ENCODE measurements at regions not wholly inside any gene's neighbourhood (a gene's known extent, or its start where the extent isn't known, plus 50 kb on each side); places are given as distances from the start of the nearest gene placed in this dataset.
"Not testable (repeated sequence)": the region's sequence is repeated elsewhere in the genome, so short reads cannot be mapped to it uniquely, and the experiment has no call there.

DNA sequence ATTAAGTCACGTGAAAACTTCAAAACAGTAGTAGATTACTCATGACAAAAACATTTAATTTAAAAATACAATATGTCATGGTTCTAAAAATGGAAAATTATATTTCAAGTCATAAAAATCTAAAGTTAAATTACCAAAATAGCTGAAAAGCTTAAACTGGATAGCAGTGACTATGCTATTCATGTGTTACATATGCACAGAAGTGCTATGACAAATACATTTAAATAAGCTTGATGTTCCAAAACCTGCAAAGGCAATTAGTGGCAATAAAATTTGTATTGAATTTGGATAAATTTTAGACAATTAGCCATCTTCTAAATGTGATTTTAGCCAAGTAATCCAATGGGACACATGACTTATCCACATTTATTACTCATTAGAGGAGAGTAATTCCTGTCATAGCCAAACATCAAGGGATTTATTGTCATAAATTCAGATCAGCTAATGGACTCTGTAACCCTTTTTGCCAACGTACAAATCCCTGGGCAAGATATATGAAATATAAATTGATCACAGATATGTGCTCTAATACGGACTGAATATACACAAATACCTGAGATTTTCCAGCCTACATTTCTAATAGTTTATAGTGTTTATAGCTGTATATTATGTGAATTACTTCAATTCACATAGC, 419.4 kb downstream of the ISL1 start:
- POLR2A ChIA-PET = no interaction called here
- Mint-ChIP-seq H3K27me3 (no peaks in the 10 kb centered on the region), H3K9me3 (peaks cover 7% of the 10 kb centered on the region), H3K27ac (no peak overlapping the region), H3K4me1 (no peaks in the 10 kb centered on the region), H3K4me3 (no peak overlapping the region), H3K36me3 (ENCODE audit: low read depth) (no peaks in the 10 kb centered on the region)
- TF ChIP-seq, protein P1, sequence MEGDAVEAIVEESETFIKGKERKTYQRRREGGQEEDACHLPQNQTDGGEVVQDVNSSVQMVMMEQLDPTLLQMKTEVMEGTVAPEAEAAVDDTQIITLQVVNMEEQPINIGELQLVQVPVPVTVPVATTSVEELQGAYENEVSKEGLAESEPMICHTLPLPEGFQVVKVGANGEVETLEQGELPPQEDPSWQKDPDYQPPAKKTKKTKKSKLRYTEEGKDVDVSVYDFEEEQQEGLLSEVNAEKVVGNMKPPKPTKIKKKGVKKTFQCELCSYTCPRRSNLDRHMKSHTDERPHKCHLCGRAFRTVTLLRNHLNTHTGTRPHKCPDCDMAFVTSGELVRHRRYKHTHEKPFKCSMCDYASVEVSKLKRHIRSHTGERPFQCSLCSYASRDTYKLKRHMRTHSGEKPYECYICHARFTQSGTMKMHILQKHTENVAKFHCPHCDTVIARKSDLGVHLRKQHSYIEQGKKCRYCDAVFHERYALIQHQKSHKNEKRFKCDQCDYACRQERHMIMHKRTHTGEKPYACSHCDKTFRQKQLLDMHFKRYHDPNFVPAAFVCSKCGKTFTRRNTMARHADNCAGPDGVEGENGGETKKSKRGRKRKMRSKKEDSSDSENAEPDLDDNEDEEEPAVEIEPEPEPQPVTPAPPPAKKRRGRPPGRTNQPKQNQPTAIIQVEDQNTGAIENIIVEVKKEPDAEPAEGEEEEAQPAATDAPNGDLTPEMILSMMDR (IDR thresholded peaks at IDR 0.05) = no peak
- CTCF ChIA-PET = no interaction called here
- DNase-seq = no peak
- no peak for ATAC-seq (ENCODE audit: low read depth)
- intact Hi-C loops (cut with micrococcal nuclease) = no loop called here

GRCh38 chr5:51806677-51807076, 423.4 kb downstream of the ISL1 start:
- DNase-seq = no peak
- Mint-ChIP-seq H3K4me1 (no peaks in the 10 kb centered on the region), H3K9me3 (peaks cover 6% of the 10 kb centered on the region), H3K4me3 (no peak overlapping the region), H3K27me3 (no peaks in the 10 kb centered on the region), H3K27ac (no peak overlapping the region), H3K36me3 (ENCODE audit: low read depth) (no peaks in the 10 kb centered on the region)
- ChIA-PET CTCF (no interaction called here), POLR2A (no interaction called here)
- intact Hi-C loops (cut with micrococcal nuclease) = no loop called here
- no peak for ATAC-seq (ENCODE audit: low read depth)
- TF ChIP-seq, protein P1 (IDR thresholded peaks at IDR 0.05) = no peak

- intact Hi-C loops (cut with micrococcal nuclease) = no loop called here
- Mint-ChIP-seq H3K27me3 (no peaks in the 10 kb centered on the region), H3K36me3 (ENCODE audit: low read depth) (no peaks in the 10 kb centered on the region), H3K27ac (no peak overlapping the region), H3K4me1 (no peaks in the 10 kb centered on the region), H3K9me3 (peaks cover 6% of the 10 kb centered on the region), H3K4me3 (no peak overlapping the region)
- ChIA-PET CTCF (no interaction called here), POLR2A (no interaction called here)
- DNase-seq (no peak), ATAC-seq (ENCODE audit: low read depth) (no peak)
- TF ChIP-seq, protein P1 (IDR thresholded peaks at IDR 0.05) = no peak
Observed at GRCh38 chr5:51810592-51810991, 427.3 kb downstream of the ISL1 start.

GRCh38 chr5:51811883-51812471, 428.7 kb downstream of the ISL1 start:
- peaks cover 6% of the 10 kb centered on the region for H3K9me3 Mint-ChIP-seq
- intact Hi-C loops (cut with micrococcal nuclease) = no loop called here
- no peak for ATAC-seq (ENCODE audit: low read depth)
- TF ChIP-seq, protein P1 (IDR thresholded peaks at IDR 0.05) = no peak
- no peaks in the 10 kb centered on the region for H3K27me3 Mint-ChIP-seq
- no peak overlapping the region for H3K4me3 Mint-ChIP-seq
- H3K4me1 Mint-ChIP-seq = no peaks in the 10 kb centered on the region
- no peaks in the 10 kb centered on the region for H3K36me3 Mint-ChIP-seq (ENCODE audit: low read depth)
- ChIA-PET CTCF (no interaction called here), POLR2A (no interaction called here)
- no peak for DNase-seq
- no peak overlapping the region for H3K27ac Mint-ChIP-seq

- CTCF ChIA-PET; DNase-seq; H3K4me1 Mint-ChIP-seq; ATAC-seq (ENCODE audit: low read depth); H3K4me3 Mint-ChIP-seq; H3K36me3 Mint-ChIP-seq (ENCODE audit: low read depth); H3K9me3 Mint-ChIP-seq; intact Hi-C loops (cut with micrococcal nuclease); H3K27me3 Mint-ChIP-seq; POLR2A ChIA-PET; H3K27ac Mint-ChIP-seq: not testable (repeated sequence)
Observed at GRCh38 chr5:51814817-51815216, 431.6 kb downstream of the ISL1 start.

DNA sequence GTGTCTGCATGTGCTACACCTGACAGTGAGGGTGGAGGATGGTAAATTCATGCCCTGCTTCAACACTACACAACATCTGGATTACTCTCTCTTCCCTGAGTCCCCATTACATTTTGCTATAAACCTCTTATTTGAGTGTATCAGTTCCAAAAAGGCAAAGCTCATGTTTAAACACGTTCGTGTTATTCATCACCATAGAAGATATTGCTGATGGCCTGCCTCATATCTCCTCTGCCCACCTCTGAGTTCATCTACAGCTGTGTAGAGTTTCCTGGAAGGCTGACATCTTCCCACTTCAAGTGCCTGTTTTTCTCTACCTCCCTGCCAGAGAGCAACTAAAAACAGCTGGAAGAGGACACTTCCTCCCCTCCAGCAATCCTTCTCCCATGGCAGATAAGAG, 433.2 kb downstream of the ISL1 start:
- CTCF ChIA-PET = no interaction called here

More for the DNA sequence above, 433.2 kb downstream of the ISL1 start:
- TF ChIP-seq, protein P1 (IDR thresholded peaks at IDR 0.05) = no peak
- intact Hi-C loops (cut with micrococcal nuclease) = no loop called here
- no peak overlapping the region for H3K4me3 Mint-ChIP-seq
- ATAC-seq (ENCODE audit: low read depth) (no peak), DNase-seq (no peak)
- peaks cover 8% of the 10 kb centered on the region for H3K9me3 Mint-ChIP-seq
- H3K36me3 Mint-ChIP-seq (ENCODE audit: low read depth) = no peaks in the 10 kb centered on the region
- no peaks in the 10 kb centered on the region for H3K4me1 Mint-ChIP-seq
- no peaks in the 10 kb centered on the region for H3K27me3 Mint-ChIP-seq
- H3K27ac Mint-ChIP-seq = no peak overlapping the region
- POLR2A ChIA-PET = no interaction called here
